D341Med (cell line): ENCODE measurements at regions not wholly inside any gene's neighbourhood (a gene's known extent, or its start where the extent isn't known, plus 50 kb on each side); places are given as distances from the start of the nearest gene placed in this dataset.

Experiments used
- DNase-seq: peaks from one replicate; pipeline ENCODE4 v3.0.0; 2012; ENCODE audit warnings: low spot score

GRCh38 chr7:63008366-63008765 lies 990.3 kb upstream of the ZNF722 start:
- no peak for DNase-seq

DNA sequence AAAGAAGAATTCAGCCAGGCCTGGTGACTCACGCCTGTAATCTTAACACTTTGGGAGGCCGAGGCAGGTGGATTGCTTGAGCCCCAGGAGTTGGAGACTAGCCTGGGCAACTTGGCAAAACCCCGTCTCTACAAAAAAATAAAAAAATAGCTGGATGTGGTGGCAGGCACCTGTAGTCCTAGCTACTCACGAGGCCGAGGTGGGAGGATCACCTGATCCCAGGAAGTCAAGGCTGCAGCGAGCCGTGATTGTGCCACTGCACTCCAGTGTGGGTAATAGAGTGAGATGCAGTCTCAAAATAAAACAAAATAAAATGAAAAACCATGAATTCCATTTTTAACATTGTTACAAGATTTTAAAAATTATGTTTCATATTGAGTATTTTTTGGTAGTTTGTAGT lies 988.9 kb upstream of the ZNF722 start:
- DNase-seq = no peak

DNA sequence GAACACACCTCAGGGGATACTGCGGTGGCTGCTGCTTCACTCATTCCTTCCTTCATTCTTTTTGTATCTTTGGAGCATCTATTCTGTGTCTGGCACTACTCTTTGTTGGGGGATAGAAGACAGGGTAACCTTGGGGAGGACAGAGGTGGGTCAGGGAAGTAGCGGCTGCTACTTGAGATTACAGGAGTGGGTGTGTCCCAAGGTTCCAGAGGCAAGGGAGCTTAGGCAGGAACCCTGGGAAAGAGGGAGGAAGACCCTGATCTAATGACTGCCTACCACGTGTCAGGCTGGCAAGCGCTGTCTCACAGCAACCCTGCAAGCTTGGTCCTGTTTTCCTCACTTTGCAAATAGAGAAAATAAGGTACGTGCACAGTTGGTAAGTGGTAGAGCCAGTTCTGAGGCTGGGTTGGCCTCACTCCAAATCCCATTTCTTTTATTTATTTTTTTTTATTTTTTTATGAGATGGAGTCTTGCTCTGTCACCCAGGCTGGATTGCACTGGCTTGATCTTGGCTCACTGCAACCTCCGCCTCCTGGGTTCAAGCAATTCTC lies 985.9 kb upstream of the ZNF722 start:
- DNase-seq = no peak

DNA sequence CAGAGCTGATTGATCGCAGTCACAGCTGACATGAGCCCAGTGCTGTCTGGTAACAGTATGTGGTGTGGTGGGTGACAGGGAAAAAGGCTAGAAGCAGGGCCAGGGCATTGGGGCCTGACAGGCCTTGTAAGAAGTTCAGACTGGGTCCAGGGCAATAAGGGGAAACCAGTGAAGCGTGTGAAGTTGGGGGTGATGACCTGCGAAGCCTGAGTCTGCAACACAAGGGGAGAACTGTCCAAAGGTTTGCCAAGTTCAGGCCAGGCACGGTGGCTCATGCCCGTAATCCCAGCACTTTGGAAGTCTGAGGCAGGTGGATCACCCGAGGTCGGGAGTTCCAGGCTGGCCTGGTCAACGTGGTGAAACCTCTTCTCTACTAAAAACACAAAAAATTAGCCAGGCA lies 983.9 kb upstream of the ZNF722 start:
- no peak for DNase-seq

DNA sequence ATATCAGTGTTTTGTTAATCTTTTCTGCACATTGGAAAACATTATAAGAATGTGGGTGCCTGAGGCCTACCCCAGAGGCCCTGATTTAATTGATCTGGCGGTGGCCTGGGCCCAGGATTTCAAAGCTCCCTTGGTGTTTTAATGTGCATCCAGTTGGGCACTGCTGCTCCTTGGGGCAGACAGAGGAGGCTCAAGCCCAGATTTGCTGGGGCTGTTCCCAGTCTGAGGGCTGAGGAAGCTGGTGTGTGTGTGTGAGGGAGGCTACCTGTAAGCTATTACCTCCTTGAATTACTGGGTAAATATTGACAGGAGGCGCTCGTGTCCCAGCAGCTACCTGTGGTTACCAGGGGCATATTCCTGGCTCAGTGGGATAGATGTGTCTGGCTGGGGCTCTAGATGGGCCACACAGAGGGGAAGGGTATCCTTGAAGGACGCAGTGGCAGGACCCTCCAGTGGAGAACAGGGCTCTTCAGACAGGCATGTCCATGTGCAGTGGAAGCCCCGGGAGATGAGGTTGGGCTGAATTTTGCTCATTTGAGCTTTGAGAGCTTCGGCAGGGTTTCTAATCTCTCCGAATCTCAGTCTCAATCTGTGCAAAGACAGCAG lies 975.4 kb upstream of the ZNF722 start:
- no peak for DNase-seq

DNA sequence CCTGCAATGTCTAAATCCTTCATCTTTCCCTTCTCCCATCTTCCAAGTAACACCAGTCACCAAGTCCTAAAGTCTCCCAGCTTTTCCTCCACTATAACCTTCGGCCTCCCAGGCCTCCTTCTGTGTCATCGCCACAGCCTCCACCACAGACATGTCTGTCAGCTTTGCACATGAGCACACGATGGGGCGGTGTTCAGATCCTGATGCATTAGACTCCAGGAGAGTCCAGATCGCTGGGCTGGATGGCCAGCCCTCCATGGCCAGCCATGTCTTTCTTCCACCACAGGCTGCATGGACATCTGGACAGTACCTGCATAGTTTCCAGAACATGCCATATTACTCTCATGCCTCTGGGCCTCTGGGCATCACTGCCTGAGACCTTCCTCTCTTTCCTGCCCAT lies 974.2 kb upstream of the ZNF722 start:
- no peak for DNase-seq

- DNase-seq = no peak
These were observed 972.8 kb upstream of the ZNF722 start for GRCh38 chr7:63025815-63026214.

DNA sequence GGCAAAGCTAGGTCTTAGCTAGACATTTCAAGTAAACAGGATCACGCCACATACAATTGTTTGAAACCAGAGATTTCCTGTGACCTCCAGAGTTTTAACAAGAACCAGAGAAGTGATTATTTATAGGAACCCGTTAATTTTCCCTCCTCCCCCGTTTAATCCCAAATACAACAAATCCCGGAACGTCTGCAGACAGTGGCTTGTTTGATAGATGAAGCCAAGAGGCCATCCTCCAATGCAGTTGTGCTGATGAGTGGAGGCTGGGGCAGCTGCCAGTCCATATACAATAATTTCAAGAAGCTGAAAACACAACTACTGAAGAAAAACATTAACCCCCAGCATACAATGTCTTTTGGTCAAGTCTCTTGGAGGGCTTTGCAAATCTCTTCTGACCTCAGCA lies 971.6 kb upstream of the ZNF722 start:
- DNase-seq = no peak

GRCh38 chr7:63028376-63029206 lies 970.1 kb upstream of the ZNF722 start:
- no peak for DNase-seq

DNA sequence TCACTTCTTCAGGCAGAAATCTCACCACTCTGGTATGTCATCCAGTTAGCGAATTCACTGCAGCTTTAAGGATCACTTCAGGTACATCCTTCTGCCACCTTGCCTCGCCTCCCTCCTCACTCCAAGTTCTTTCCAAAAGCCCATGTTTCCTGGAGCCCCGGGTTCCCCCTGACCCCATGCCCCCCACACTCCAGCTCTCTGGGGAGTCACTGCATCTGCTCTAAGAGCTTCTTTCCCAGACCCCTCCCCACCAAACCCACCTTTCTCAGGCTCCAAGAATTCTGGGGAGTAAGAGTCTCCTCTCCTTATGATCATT lies 969.5 kb upstream of the ZNF722 start:
- DNase-seq = no peak

DNA sequence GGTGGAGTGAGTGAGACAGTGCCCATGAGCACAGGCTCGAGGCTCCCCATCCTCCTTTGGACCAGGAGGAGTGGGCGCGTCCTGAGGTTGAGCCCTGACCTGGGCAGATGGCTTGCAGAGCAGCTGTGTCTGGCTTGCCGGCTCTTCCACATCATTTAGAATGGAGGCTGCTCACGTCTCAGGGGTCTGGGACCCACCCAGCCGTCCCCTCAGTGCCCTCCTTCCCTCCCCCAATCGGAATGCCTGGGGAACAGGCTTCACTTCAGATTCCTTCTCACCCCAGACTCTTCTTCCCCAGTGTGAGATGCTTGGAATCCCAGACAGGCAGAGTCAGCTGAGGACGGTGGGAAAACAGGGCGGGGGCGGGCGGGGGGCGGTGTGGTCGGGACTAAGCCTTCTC lies 968.6 kb upstream of the ZNF722 start:
- no peak for DNase-seq

DNA sequence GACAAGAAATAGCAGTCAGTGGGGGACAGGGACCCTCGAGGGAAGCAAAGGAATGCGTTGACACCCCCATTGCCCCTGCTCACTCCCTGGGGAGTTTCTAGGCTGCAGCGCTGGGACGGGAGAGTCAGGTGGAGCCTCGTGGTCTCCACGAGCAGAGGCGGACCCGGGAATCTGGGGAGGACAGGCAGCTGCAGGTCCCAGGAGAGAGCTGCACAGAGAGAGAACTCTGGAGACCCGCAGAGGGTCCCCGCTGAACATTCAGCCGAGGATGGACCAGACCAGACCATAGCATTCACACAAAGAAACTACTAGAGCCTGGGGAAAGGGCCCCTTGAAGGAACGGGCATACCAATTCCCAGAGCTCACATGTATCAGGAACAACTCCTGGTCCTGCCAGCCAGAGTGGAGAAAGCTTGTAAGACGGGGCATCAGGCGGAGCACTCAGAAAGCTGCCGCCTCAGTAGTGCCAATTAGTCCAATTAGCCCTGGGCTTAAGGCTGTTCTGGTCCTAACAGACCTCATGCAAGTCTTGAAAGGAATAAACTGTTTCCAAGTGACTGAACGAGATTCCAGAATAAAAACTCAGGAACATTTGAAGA lies 966.7 kb upstream of the ZNF722 start:
- DNase-seq = no peak

- no peak for DNase-seq
These were observed 961.4 kb upstream of the ZNF722 start for GRCh38 chr7:63037242-63037641.

DNA sequence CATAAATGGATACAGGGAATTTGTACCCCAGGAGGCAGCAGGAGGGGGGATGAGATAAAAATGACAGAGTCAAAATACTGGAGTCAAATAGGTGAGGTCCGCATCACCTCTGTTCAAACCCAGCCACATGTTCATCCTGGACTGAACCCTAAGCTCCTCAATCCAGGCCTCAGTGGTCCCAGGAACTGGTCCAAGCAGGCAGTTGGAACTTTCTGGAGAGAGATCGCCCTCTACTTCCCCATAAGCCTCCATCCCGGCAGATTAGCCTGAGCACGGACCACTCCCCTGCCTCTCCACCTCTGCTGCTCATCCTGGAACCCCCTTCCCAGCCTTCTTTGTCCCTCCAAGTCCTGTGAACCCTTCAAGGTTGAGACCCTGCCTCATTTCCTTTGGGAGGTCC lies 959.7 kb upstream of the ZNF722 start:
- DNase-seq = no peak

DNA sequence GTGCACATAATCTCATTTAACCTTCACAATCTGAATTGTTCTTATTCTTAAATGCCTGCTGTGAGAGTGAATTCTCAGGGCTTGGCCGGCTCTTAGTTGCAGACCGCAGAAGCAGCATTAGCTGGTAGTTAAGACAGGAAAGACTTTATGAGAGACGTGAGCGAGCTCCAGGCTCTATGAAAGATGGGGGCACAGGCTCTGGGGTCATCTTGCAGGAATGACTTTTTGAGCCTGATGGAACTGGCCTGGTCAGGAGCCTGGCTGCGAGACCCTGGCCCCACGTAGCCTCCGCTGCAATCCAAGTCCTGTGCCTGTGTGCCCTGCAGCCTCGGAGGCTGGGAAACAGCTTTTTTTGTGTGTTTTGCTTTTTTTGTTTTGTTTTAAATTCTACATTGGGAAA lies 958.8 kb upstream of the ZNF722 start:
- DNase-seq = no peak

- no peak for DNase-seq
These were observed 958.3 kb upstream of the ZNF722 start for GRCh38 chr7:63040336-63040735.

GRCh38 chr7:63040966-63041610 lies 957.6 kb upstream of the ZNF722 start:
- DNase-seq = no peak

GRCh38 chr7:63041786-63042185 lies 956.9 kb upstream of the ZNF722 start:
- no peak for DNase-seq

- DNase-seq = no peak
These were observed 955.7 kb upstream of the ZNF722 start for GRCh38 chr7:63042730-63043511.

DNA sequence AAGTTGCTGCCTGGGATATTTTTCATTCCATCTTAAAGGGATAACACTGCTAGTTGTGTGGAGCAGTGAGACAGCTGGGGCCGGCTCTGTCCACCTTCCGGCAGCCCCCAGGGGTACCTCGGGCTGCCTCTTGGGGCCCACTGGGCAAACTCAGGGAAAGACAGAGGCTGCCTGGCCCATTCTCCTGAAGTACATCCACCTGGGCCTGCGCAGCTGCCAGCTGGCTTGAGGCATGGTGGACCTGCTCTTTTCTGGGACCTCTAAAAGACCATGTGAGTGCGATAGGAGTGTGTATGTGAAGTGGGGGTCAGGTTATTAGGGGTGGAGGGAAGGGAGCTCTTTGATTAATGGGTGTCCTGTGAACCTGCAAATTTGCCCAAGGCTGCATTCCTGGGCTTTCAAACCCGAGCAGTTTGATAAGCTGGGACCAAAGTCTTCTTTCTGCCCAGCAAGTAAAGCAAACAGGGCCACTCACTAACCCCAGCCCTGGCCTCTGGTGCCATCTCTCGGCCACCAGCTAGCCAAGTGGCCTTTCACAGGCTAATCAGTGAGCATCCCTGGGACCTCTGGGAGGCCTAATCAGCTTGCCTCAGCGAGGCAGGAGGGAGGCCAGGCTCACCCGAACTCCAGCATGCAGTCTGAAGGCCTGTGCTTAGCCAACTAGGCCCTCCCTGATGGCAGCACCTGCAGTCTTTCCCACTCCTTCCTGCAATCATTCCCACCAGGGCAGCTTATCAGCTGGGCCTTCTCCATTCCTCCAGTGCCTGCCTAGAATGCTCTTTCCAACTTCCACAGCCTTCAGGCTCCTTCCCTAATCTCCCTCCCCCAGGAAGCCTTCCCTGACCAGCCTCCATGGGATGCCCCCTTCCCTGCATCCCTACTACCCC lies 954.7 kb upstream of the ZNF722 start:
- no peak for DNase-seq

- DNase-seq = no peak
These were observed 953.9 kb upstream of the ZNF722 start for GRCh38 chr7:63044721-63045120.
